Heart right ventricle (tissue), 16 donors: ENCODE measurements at regions not wholly inside any gene's neighbourhood (a gene's known extent, or its start where the extent isn't known, plus 50 kb on each side); places are given as distances from the start of the nearest gene placed in this dataset.

Experiments
- ATAC-seq, 8 donors: fragments of 200-7000 bp; cut with Tn5 transposase; one replicate each; pipeline ENCODE4 v1.9.1; 2020; ENCODE audit warnings: mild to moderate bottlenecking in 8 of 8, moderate library complexity in 8 of 8, moderate number of reproducible peaks in 1 of 8
- DNase-seq, 2 donors: peaks; one replicate each; pipeline ENCODE4 v3.0.0-alpha.2; 2020
- H3K27ac ChIP-seq, 10 donors: fragments of 200-600 bp; sonication (generic) in 2 of 10; one replicate each; pipeline versions ENCODE4 v1.5.0 to v1.8.0; 2020 to 2022; ENCODE audit warnings: mild to moderate bottlenecking in 3 of 10
- H3K27me3 ChIP-seq, 7 donors: fragments of 200-600 bp; one replicate each; pipeline ENCODE4 v1.8.0; 2021 to 2022; ENCODE audit warnings: mild to moderate bottlenecking in 2 of 7
- H3K36me3 ChIP-seq, 9 donors: fragments of 200-600 bp; sonication (generic) in 1 of 9; one replicate each; pipeline versions ENCODE4 v1.5.0 to v1.8.0; 2020 to 2022; ENCODE audit warnings: mild to moderate bottlenecking in 2 of 9
- H3K4me1 ChIP-seq, 9 donors: fragments of 200-600 bp; sonication (generic) in 1 of 9; one replicate each; pipeline versions ENCODE4 v1.5.0 to v1.8.0; 2020 to 2022; ENCODE audit warnings: mild to moderate bottlenecking in 4 of 9
- H3K4me3 ChIP-seq, 10 donors: fragments of 200-600 bp; sonication (generic) in 2 of 10; one replicate each; pipeline versions ENCODE4 v1.5.0 to v1.8.0; 2020 to 2022; ENCODE audit warnings: mild to moderate bottlenecking in 7 of 10, moderate library complexity in 2 of 10
- H3K9me3 ChIP-seq, 11 donors: fragments of 200-600 bp in 10 of 11; sonication (generic) in 2 of 11; one replicate each; pipeline versions ENCODE4 v1.5.0 to v1.8.0; 2013 to 2022; ENCODE audit warnings: mild to moderate bottlenecking in 2 of 11, control low read depth in 1 of 11, moderate library complexity in 1 of 11
- CTCF ChIP-seq, 9 donors: fragments of 200-600 bp; sonication (generic) in 2 of 9; IDR thresholded peaks; one replicate each; pipeline versions ENCODE4 v1.5.0 to v1.8.0; 2021 to 2022; ENCODE audit warnings: antibody characterized with exemption in 9 of 9, mild to moderate bottlenecking in 5 of 9, moderate library complexity in 1 of 9
- WGBS, 2 donors: extraction: QIAGEN DNeasy Blood & Tissue Kit; methylation state at CpG; one replicate each; pipeline ENCODE4 v1.1.7; 2013; ENCODE audit warnings: inconsistent platforms in 1 of 2; 5-methylcytosine and 5-hydroxymethylcytosine counted together
- intact Hi-C, 10 donors: fragments of 100-400 bp; cut with DNase I; formaldehyde crosslinking; loops; one replicate each; pipeline versions ENCODE4 v1.11.1 to v1.14.2; 2022
- donor health status: Arrhythmogenic right ventricular cardiomyopathy.
- donor health status: ischemic (EF 13 %, LVEDD 7.1; RV severe dilation, severe dysfunction).
- donor health status: healthy with polysubstance abuse.
- donor health status: DM: no; HTN: yes; CAD: no.
- donor health status: DM: no; HTN: no; CAD: no.
- donor health status: ischemic (EF 25% LVEDD 6.9; RV normal size, moderate dysfunction).
- donor health status: ischemic (EF 25% LVEDD 5.7; RV mildly dilated, moderate dysfunction).
- donor health status: healthy.
- donor health status: DM: yes; HTN: yes; CAD: no.
- donor health status: Ischemic cardiomyopathy.
- donor health status: ischemic (EF 35%, LVEDD 5.7; RV mildly dilated, moderate dysfunction).
- donor health status: nonischemic (EF 11% LVEDD 7.7; RV severe dilation, severe dysfunction).
- donor health status: DM: yes; HTN: yes; CAD: no.
- donor health status: PGD.
- donor health status: ischemic (EF 29% LVEDD 5.4; RV normal size, mild dysfunction).
- donor health status: nonischemic (EF 23%, LVEDD 6.1; RV moderate dilation, normal function).

- intact Hi-C loops, result no loop called here
- TF ChIP-seq CTCF (IDR thresholded peaks at IDR 0.05), result no peak
- Histone ChIP-seq H3K27ac (no peak overlapping the region), H3K36me3 (no peaks in the 10 kb centered on the region), H3K4me1 (peaks cover 0 to 5% (median 0%) of the 10 kb centered on the region in 9 donors), H3K9me3 (no peaks in the 10 kb centered on the region), H3K4me3 (no peak overlapping the region), H3K27me3 (no peaks in the 10 kb centered on the region)
- 96 to 100% methylated on average over 3 of the region's 3 CpGs for WGBS, 2 donors
- ATAC-seq (no peak), DNase-seq (no peak)
These were observed 309.0 kb upstream of the PROK2 start for GRCh38 chr3:72093992-72094334.

GRCh38 chr3:72093270-72093991, 308.5 kb upstream of the PROK2 start:
- DNase-seq (no peak), ATAC-seq (no peak)
- TF ChIP-seq CTCF (IDR thresholded peaks at IDR 0.05), result no peak
- Histone ChIP-seq H3K4me3 (no peak overlapping the region), H3K36me3 (no peaks in the 10 kb centered on the region), H3K9me3 (no peaks in the 10 kb centered on the region), H3K4me1 (peaks cover 0 to 5% (median 0%) of the 10 kb centered on the region in 9 donors), H3K27me3 (no peaks in the 10 kb centered on the region), H3K27ac (no peak overlapping the region)
- 91 to 92% methylated on average over 10 of the region's 10 CpGs for WGBS, 2 donors
- intact Hi-C loops, result no loop called here

- no peak for ATAC-seq
- TF ChIP-seq CTCF (IDR thresholded peaks at IDR 0.05), result no peak
- WGBS, 2 donors, result 91% methylated on average over 7 of the region's 7 CpGs
- Histone ChIP-seq H3K4me3 (no peak overlapping the region), H3K9me3 (no peaks in the 10 kb centered on the region), H3K27me3 (no peaks in the 10 kb centered on the region), H3K4me1 (peaks cover 0 to 5% (median 0%) of the 10 kb centered on the region in 9 donors), H3K27ac (no peak overlapping the region), H3K36me3 (no peaks in the 10 kb centered on the region)
- no peak for DNase-seq
- intact Hi-C loops, result no loop called here
These were observed 307.8 kb upstream of the PROK2 start for GRCh38 chr3:72092778-72093177.

GRCh38 chr3:72088486-72089025, 303.6 kb upstream of the PROK2 start:
- ATAC-seq (no peak), DNase-seq (no peak)
- Histone ChIP-seq H3K27me3 (no peaks in the 10 kb centered on the region), H3K4me1 (peaks cover 0 to 16% (median 0%) of the 10 kb centered on the region in 9 donors), H3K9me3 (no peaks in the 10 kb centered on the region), H3K4me3 (no peak overlapping the region), H3K36me3 (no peaks in the 10 kb centered on the region), H3K27ac (no peak overlapping the region)
- WGBS, 2 donors, result 96% methylated on average over 12 of the region's 12 CpGs
- no peak for TF ChIP-seq CTCF (IDR thresholded peaks at IDR 0.05)
- intact Hi-C loops, result no loop called here
